ENCODE measurements at regions not wholly inside any gene's neighbourhood (a gene's known extent, or its start where the extent isn't known, plus 50 kb on each side); places are given as distances from the start of the nearest gene placed in this dataset.

GRCh38 chr5:25573691-25574090 lies 928.9 kb upstream of the CDH10 start:
- H3K4me3 ChIP-seq (ENCODE audit: low read length), result no peak overlapping the region
- TF ChIP-seq CTCF (IDR thresholded peaks at IDR 0.05; ENCODE audit: insufficient read depth, low read depth, low read length, missing control alignments), result no peak
- DNase-seq (ENCODE audit: low read depth), result no peak

GRCh38 chr5:25570067-25570583 lies 925.3 kb upstream of the CDH10 start:
- DNase-seq (ENCODE audit: low read depth), result no peak

GRCh38 chr5:25568989-25569625 lies 924.3 kb upstream of the CDH10 start:
- no peak for TF ChIP-seq CTCF (IDR thresholded peaks at IDR 0.05; ENCODE audit: insufficient read depth, low read depth, low read length, missing control alignments)
- no peak overlapping the region for H3K4me3 ChIP-seq (ENCODE audit: low read length)
- DNase-seq (ENCODE audit: low read depth), result no peak

More at GRCh38 chr5:25570067-25570583, 925.3 kb upstream of the CDH10 start:
- no peak for TF ChIP-seq CTCF (IDR thresholded peaks at IDR 0.05; ENCODE audit: insufficient read depth, low read depth, low read length, missing control alignments)
- no peak overlapping the region for H3K4me3 ChIP-seq (ENCODE audit: low read length)

DNA sequence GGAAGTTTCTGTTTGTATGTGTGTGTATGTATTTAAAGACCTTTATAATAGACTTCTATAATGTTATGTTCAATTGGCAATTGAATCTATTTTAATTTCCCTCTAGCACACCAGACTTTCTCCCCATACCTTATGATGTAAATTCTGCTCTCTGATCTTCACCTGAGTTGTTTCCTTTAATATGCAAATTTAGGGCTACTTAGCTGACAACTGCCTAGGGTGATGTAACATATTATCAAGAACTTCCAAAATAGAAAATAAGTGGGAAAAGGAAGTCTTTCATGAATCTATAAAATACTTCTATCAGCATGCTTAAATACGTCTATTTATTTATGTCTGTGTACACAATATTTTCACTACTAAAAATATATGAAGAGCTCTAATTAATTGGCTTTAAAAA lies 923.5 kb upstream of the CDH10 start:
- H3K4me3 ChIP-seq (ENCODE audit: low read length), result no peak overlapping the region
- no peak for TF ChIP-seq CTCF (IDR thresholded peaks at IDR 0.05; ENCODE audit: insufficient read depth, low read depth, low read length, missing control alignments)
- DNase-seq (ENCODE audit: low read depth), result no peak

GRCh38 chr5:25567881-25568280 lies 923.1 kb upstream of the CDH10 start:
- no peak for DNase-seq (ENCODE audit: low read depth)
- H3K4me3 ChIP-seq (ENCODE audit: low read length), result no peak overlapping the region
- TF ChIP-seq CTCF (IDR thresholded peaks at IDR 0.05; ENCODE audit: insufficient read depth, low read depth, low read length, missing control alignments), result no peak

DNA sequence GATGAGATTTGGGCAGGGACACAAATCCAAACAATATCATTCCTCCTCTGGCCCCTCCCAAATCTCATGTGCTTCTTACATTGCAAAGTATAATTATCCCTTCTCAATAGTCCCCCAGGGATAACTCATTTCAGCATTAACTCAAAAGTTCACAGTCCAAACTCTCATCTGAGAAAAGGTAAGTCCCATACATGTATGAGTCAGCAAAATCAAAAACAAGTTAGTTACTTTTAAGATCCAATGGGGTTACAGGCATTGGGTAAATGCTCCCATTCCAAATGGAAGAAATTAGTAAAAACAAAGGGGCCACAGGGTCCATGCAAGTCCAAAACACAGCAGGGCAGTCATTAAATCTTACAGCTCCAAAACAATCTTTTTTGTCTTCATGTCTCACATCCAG lies 917.9 kb upstream of the CDH10 start:
- no peak for DNase-seq (ENCODE audit: low read depth)
- H3K4me3 ChIP-seq (ENCODE audit: low read length), result no peak overlapping the region
- no peak for TF ChIP-seq CTCF (IDR thresholded peaks at IDR 0.05; ENCODE audit: insufficient read depth, low read depth, low read length, missing control alignments)

GRCh38 chr5:25554077-25554476 lies 909.3 kb upstream of the CDH10 start:
- DNase-seq (ENCODE audit: low read depth), result no peak
- no peak overlapping the region for H3K4me3 ChIP-seq (ENCODE audit: low read length)
- no peak for TF ChIP-seq CTCF (IDR thresholded peaks at IDR 0.05; ENCODE audit: insufficient read depth, low read depth, low read length, missing control alignments)
